A549 (cell line): ENCODE measurements at regions not wholly inside any gene's neighbourhood (a gene's known extent, or its start where the extent isn't known, plus 50 kb on each side); places are given as distances from the start of the nearest gene placed in this dataset.
"Not testable (repeated sequence)": the region's sequence is repeated elsewhere in the genome, so short reads cannot be mapped to it uniquely, and the experiment has no call there.

ENCODE experiments used
- ATAC-seq, 2 experiments: fragments of 200-7000 bp in 1 of 2; fragments of >200 bp in 1 of 2; cut with Nextera tagmentation in 1 of 2; cut with Tn5 transposase in 1 of 2; 3 replicates each; pipeline versions ENCODE4 v1.8.0 to v1.9.1; 2018 to 2020; ENCODE audit warnings: mild to moderate bottlenecking in 1 of 2, moderate library complexity in 1 of 2
- CTCF ChIA-PET: fragments of 300-600 bp; sonication (Branson Sonifier 250); formaldehyde crosslinking; extraction: SDS; loops from one replicate; lab custom pipeline; 2021; ENCODE audit warnings: antibody characterized with exemption, inconsistent platforms; lab: Yijun Ruan, JAX
- POLR2A ChIA-PET: fragments of 350-600 bp; formaldehyde crosslinking; extraction: SDS; loops from one replicate; lab custom pipeline; 2021; ENCODE audit warnings: antibody characterized with exemption, inconsistent platforms; lab: Yijun Ruan, JAX
- DNase-seq, 2 experiments: peaks; one replicate each; pipeline versions ENCODE4 v3.0.0 to v3.0.0-alpha.2; 2011 to 2016; ENCODE audit warnings: low read depth in 1 of 2, low spot score in 1 of 2
- FAIRE-seq: peaks from 2 replicates; lab custom pipeline; 2011; peaks lifted over from hg19 to GRCh38; lab: Jason Lieb, UNC
- H3K27ac ChIP-seq, 2 experiments: fragments of >200 bp; sonication (Bioruptor Twin); formaldehyde crosslinking; 3 replicates each; pipeline ENCODE4 v1.5.1; 2016 to 2017
- H3K4me1 ChIP-seq: fragments of >200 bp; sonication (Bioruptor Twin); formaldehyde crosslinking; 3 replicates; pipeline ENCODE4 v1.6.1; 2016
- H3K4me2 ChIP-seq: fragments of >200 bp; sonication (Bioruptor Twin); formaldehyde crosslinking; 3 replicates; pipeline ENCODE4 v1.6.1; 2016
- H3K4me3 ChIP-seq: fragments of >200 bp; sonication (Bioruptor Twin); formaldehyde crosslinking; 3 replicates; pipeline ENCODE4 v1.5.1; 2016
- H3K9me3 ChIP-seq: fragments of >200 bp; sonication (Bioruptor Twin); formaldehyde crosslinking; 3 replicates; pipeline ENCODE4 v1.6.1; 2016
- ATOH8 ChIP-seq: fragments of 250-450 bp; sonication (Bioruptor Pico); IDR thresholded peaks from 2 replicates; pipeline ENCODE4 v1.5.0; 2020; ENCODE audit warnings: low read depth, mild to moderate bottlenecking, moderate library complexity
- BHLHE40 ChIP-seq: IDR thresholded peaks from 2 replicates; pipeline ENCODE4 v1.6.1; 2012; ENCODE audit warnings: low read depth, low read length, inconsistent platforms
- FOSL2 ChIP-seq, 2 experiments: fragments of 450-650 bp in 1 of 2; fragments of >200 bp in 1 of 2; sonication (Bioruptor Twin) in 1 of 2; formaldehyde crosslinking; IDR thresholded peaks; 2 replicates each; pipeline versions ENCODE4 v1.5.0 to v1.6.1; 2016 to 2020; ENCODE audit warnings: mild to moderate bottlenecking in 1 of 2, moderate library complexity in 1 of 2
- HOXB13 ChIP-seq: fragments of 250-450 bp; sonication (Bioruptor Pico); IDR thresholded peaks from 2 replicates; pipeline ENCODE4 v1.5.0; 2020; ENCODE audit warnings: low read depth, mild to moderate bottlenecking, moderate library complexity
- HOXB5 ChIP-seq: fragments of 250-450 bp; sonication (Bioruptor Pico); IDR thresholded peaks from 2 replicates; pipeline ENCODE4 v1.5.0; 2020; ENCODE audit warnings: mild to moderate bottlenecking, moderate library complexity
- JUN ChIP-seq, 2 experiments: fragments of >200 bp; sonication (Bioruptor Twin); formaldehyde crosslinking; IDR thresholded peaks; 2 replicates in 1 of 2; 3 replicates in 1 of 2; pipeline ENCODE4 v1.6.1; 2016 to 2017
- MAX ChIP-seq: IDR thresholded peaks from 2 replicates; pipeline ENCODE4 v1.6.1; 2012
- NPAS2 ChIP-seq: fragments of 250-450 bp; sonication (Bioruptor Pico); IDR thresholded peaks from 2 replicates; pipeline ENCODE4 v1.8.0; 2022; ENCODE audit warnings: mild to moderate bottlenecking, moderate library complexity, borderline replicate concordance
- PHF8 ChIP-seq: fragments of 200-600 bp; sonication (generic); IDR thresholded peaks from 2 replicates; pipeline ENCODE4 v1.6.1; 2016; ENCODE audit warnings: low read depth, mild to moderate bottlenecking, antibody characterized with exemption, moderate library complexity, borderline replicate concordance
- POLR2A ChIP-seq: IDR thresholded peaks from 2 replicates; pipeline ENCODE4 v1.6.1; 2012; ENCODE audit warnings: mild to moderate bottlenecking, low read length
- RNF2 ChIP-seq: fragments of 200-600 bp; sonication (generic); IDR thresholded peaks from 2 replicates; pipeline ENCODE4 v1.6.1; 2016; ENCODE audit warnings: low read depth, mild to moderate bottlenecking, antibody characterized with exemption, moderate library complexity, borderline replicate concordance
- ZSCAN20 ChIP-seq: fragments of 250-450 bp; sonication (Bioruptor Pico); IDR thresholded peaks from 2 replicates; pipeline ENCODE4 v1.8.0; 2022; ENCODE audit warnings: mild to moderate bottlenecking, moderate library complexity
- WGBS: methylation state at CpG from one replicate; pipeline ENCODE4 v1.1.6; 2017; ENCODE audit errors: missing lambda C conversion rate; 5-methylcytosine and 5-hydroxymethylcytosine counted together

- CTCF ChIA-PET, FAIRE-seq, H3K9me3 ChIP-seq, DNase-seq, POLR2A ChIA-PET, H3K4me3 ChIP-seq: not testable (repeated sequence)
- Histone ChIP-seq H3K27ac (peak overlapping the region; percentile 18 to 92; a peak in 3 of 6 replicates), H3K4me1 (peaks cover 78% of the 10 kb centered on the region), H3K4me2 (peak overlapping the region; percentile 74)
- ATAC-seq: peak in 1 of 2 experiments; percentile 4; a peak in 3 of 6 replicates
- WGBS: 46% methylated on average over 8 of the region's 9 CpGs
Measured at GRCh38 chr16:21513337-21513741, 86.0 kb upstream of the METTL9 start.

- H3K9me3 ChIP-seq, FAIRE-seq, POLR2A ChIA-PET, DNase-seq, H3K4me3 ChIP-seq, ATAC-seq, CTCF ChIA-PET: not testable (repeated sequence)
- WGBS: 81% methylated on average over 9 of the region's 18 CpGs
- Histone ChIP-seq H3K27ac (peak overlapping the region in 1 of 2 experiments; percentile 92; a peak in 2 of 6 replicates), H3K4me1 (peaks cover 72% of the 10 kb centered on the region), H3K4me2 (peak overlapping the region; percentile 74; the same call in 2 of the 3 replicates)
Measured at GRCh38 chr16:21513812-21514473, 85.4 kb upstream of the METTL9 start.

GRCh38 chr16:21514474-21514840, 84.9 kb upstream of the METTL9 start:
- H3K4me3 ChIP-seq, DNase-seq, H3K27ac ChIP-seq, H3K9me3 ChIP-seq, FAIRE-seq, POLR2A ChIA-PET, ATAC-seq, CTCF ChIA-PET: not testable (repeated sequence)
- peaks cover 67% of the 10 kb centered on the region for H3K4me1 ChIP-seq
- 90% methylated on average over 14 of the region's 14 CpGs for WGBS
- H3K4me2 ChIP-seq: peak overlapping the region; percentile 74; the same call in 2 of the 3 replicates

GRCh38 chr16:21516705-21517040, 82.7 kb upstream of the METTL9 start:
- 58% methylated on average over 7 of the region's 9 CpGs for WGBS
- Histone ChIP-seq H3K4me1 (peaks cover 56% of the 10 kb centered on the region), H3K4me2 (peak overlapping the region; percentile 58; the same call in 2 of the 3 replicates)
- CTCF ChIA-PET, H3K9me3 ChIP-seq, FAIRE-seq, ATAC-seq, H3K27ac ChIP-seq, H3K4me3 ChIP-seq, POLR2A ChIA-PET, DNase-seq: not testable (repeated sequence)

GRCh38 chr16:21517263-21517662, 82.1 kb upstream of the METTL9 start:
- H3K9me3 ChIP-seq, FAIRE-seq, DNase-seq, POLR2A ChIA-PET, H3K27ac ChIP-seq, H3K4me3 ChIP-seq, CTCF ChIA-PET, ATAC-seq: not testable (repeated sequence)
- Histone ChIP-seq H3K4me2 (peak overlapping the region; percentile 99), H3K4me1 (peaks cover 50% of the 10 kb centered on the region)
- WGBS: 48% methylated on average over 10 of the region's 10 CpGs

GRCh38 chr16:21519361-21520133, 79.8 kb upstream of the METTL9 start:
- DNase-seq; FAIRE-seq; H3K9me3 ChIP-seq; CTCF ChIA-PET; POLR2A ChIA-PET; TF ChIP-seq FOSL2 (IDR thresholded peaks at IDR 0.05): not testable (repeated sequence)
- Histone ChIP-seq H3K4me1 (peaks cover 28% of the 10 kb centered on the region), H3K4me3 (peak overlapping the region; percentile 60), H3K4me2 (peak overlapping the region; percentile 99), H3K27ac (peak overlapping the region; percentile 88 to 97)
- peak; percentile 17; the same call in 1 of the 2 replicates for TF ChIP-seq FOSL2 (CRISPR knock-in tag; IDR thresholded peaks at IDR 0.05)
- WGBS: 2% methylated on average over 23 of the region's 52 CpGs
- ATAC-seq: peak; percentile 0 to 4; a peak in 3 of 6 replicates

- FAIRE-seq, H3K9me3 ChIP-seq, CTCF ChIA-PET: not testable (repeated sequence)
- ATAC-seq (peak; percentile 57 to 65), DNase-seq (peak; percentile 24 to 94)
- peak overlapping the region; percentile 81 for H3K4me2 ChIP-seq
- peak overlapping the region; percentile 60 for H3K4me3 ChIP-seq
- POLR2A ChIA-PET: interaction anchor here (0.7 kb wide), 1 partner anchor 33 kb away, joined by 4 read pairs; no protein-coding TSS in a partner anchor
- H3K27ac ChIP-seq: peak overlapping the region; percentile 88 to 97
- H3K4me1 ChIP-seq: peaks cover 24% of the 10 kb centered on the region
- WGBS: 0% methylated on average over 12 of the region's 101 CpGs
- TF ChIP-seq MAX: peak; percentile 98
- TF ChIP-seq JUN (IDR thresholded peaks at IDR 0.05): peak in 1 of 2 experiments; percentile 83; a peak in 3 of 5 replicates
- peak; percentile 74; the same call in 1 of the 2 replicates for TF ChIP-seq RNF2
- 0 out of 2 replicates have a peak, but pooled peaks have one; percentile 33 for TF ChIP-seq NPAS2
- TF ChIP-seq HOXB5: peak; percentile 89
- peak; percentile 61 for TF ChIP-seq BHLHE40
- peak; percentile 86; the same call in 1 of the 2 replicates for TF ChIP-seq ATOH8
- TF ChIP-seq POLR2A: peak; percentile 68
- TF ChIP-seq HOXB13: peak; percentile 80; the same call in 1 of the 2 replicates
- TF ChIP-seq PHF8: peak; percentile 84
- TF ChIP-seq ZSCAN20: 0 out of 2 replicates have a peak, but pooled peaks have one; percentile 29
Measured at GRCh38 chr16:21520134-21521047, 79.0 kb upstream of the METTL9 start.
